Keratinocyte (primary cell): ENCODE measurements at regions not wholly inside any gene's neighbourhood (a gene's known extent, or its start where the extent isn't known, plus 50 kb on each side); places are given as distances from the start of the nearest gene placed in this dataset.

ENCODE experiments used
- DNase-seq: peaks from one replicate; pipeline ENCODE4 v3.0.0-alpha.2; 2011; ENCODE audit warnings: low read depth, missing footprints, low spot score
- FAIRE-seq: peaks from 2 replicates; lab custom pipeline; 2011; peaks lifted over from hg19 to GRCh38; lab: Jason Lieb, UNC
- H2AFZ ChIP-seq: 2 replicates; pipeline ENCODE4 v1.6.0; 2012; ENCODE audit warnings: low read length, control low read depth, inconsistent platforms; ENCODE audit not compliant: control insufficient read depth
- H3K27ac ChIP-seq: 2 replicates; pipeline ENCODE4 v1.5.1; 2011; ENCODE audit warnings: low read length; ENCODE audit not compliant: control insufficient read depth, insufficient read depth
- H3K27me3 ChIP-seq: 3 replicates; pipeline ENCODE4 v1.6.0; 2011; ENCODE audit warnings: low read length; ENCODE audit not compliant: control insufficient read depth, insufficient read depth; ENCODE audit errors: extremely low read depth
- H3K36me3 ChIP-seq, 2 experiments: 2 replicates in 1 of 2; 3 replicates in 1 of 2; pipeline ENCODE4 v1.5.1; 2011; ENCODE audit warnings: low read length in 2 of 2, mild to moderate bottlenecking in 1 of 2; ENCODE audit not compliant: control insufficient read depth in 2 of 2, insufficient read depth in 2 of 2; ENCODE audit errors: extremely low read depth in 1 of 2
- H3K4me1 ChIP-seq: 3 replicates; pipeline ENCODE4 v1.5.1; 2011; ENCODE audit warnings: low read length; ENCODE audit not compliant: control insufficient read depth, insufficient read depth; ENCODE audit errors: extremely low read depth
- H3K4me2 ChIP-seq: 3 replicates; pipeline ENCODE4 v1.6.0; 2011; ENCODE audit warnings: low read depth, low read length; ENCODE audit not compliant: control insufficient read depth, insufficient read depth; ENCODE audit errors: extremely low read depth
- H3K4me3 ChIP-seq, 3 experiments: fragments of 200-600 bp in 1 of 3; sonication (generic) in 1 of 3; 2 replicates in 2 of 3; 3 replicates in 1 of 3; pipeline ENCODE4 v1.5.1; 2011 to 2016; ENCODE audit warnings: low read length in 3 of 3, mild to moderate bottlenecking in 3 of 3, control low read depth in 2 of 3, inconsistent platforms in 1 of 3, low read depth in 1 of 3, mixed read lengths in 1 of 3, mixed run types in 1 of 3, moderate library complexity in 1 of 3; ENCODE audit not compliant: control insufficient read depth in 2 of 3, insufficient read depth in 2 of 3; ENCODE audit errors: extremely low read depth in 1 of 3
- H3K79me2 ChIP-seq: 2 replicates; pipeline ENCODE4 v1.6.0; 2012; ENCODE audit warnings: low read length; ENCODE audit not compliant: control insufficient read depth, insufficient read depth
- H3K9ac ChIP-seq: 3 replicates; pipeline ENCODE4 v1.6.0; 2011; ENCODE audit warnings: low read length; ENCODE audit not compliant: control insufficient read depth, insufficient read depth; ENCODE audit errors: extremely low read depth
- H3K9me1 ChIP-seq: 3 replicates; pipeline ENCODE4 v1.6.0; 2011; ENCODE audit warnings: low read length; ENCODE audit not compliant: control insufficient read depth, insufficient read depth; ENCODE audit errors: extremely low read depth
- H3K9me3 ChIP-seq: 2 replicates; pipeline ENCODE4 v1.5.1; 2012; ENCODE audit warnings: low read depth, low read length; ENCODE audit not compliant: control insufficient read depth
- H4K20me1 ChIP-seq: 3 replicates; pipeline ENCODE4 v1.6.0; 2011; ENCODE audit warnings: low read length; ENCODE audit not compliant: control insufficient read depth, insufficient read depth; ENCODE audit errors: extremely low read depth
- EZH2 ChIP-seq: IDR thresholded peaks from one replicate; pipeline ENCODE4 v1.6.1; 2012; ENCODE audit warnings: inconsistent platforms, mild to moderate bottlenecking, low read length, moderate library complexity
- dilution Hi-C: fragments of 300-500 bp; cut with MboI; formaldehyde crosslinking; loops from one replicate; pipeline ENCODE4 v1.7.0; 2020; ENCODE audit warnings: low sequenced_read_pairs; ENCODE audit not compliant: extremely low pct_ligation_motif_present
- TF ChIP-seq, protein P1 (sequence below), 3 experiments: IDR thresholded peaks in 1 of 3; conservative IDR thresholded peaks in 1 of 3; optimal IDR thresholded peaks in 1 of 3; 2 replicates in 2 of 3; 3 replicates in 1 of 3; pipeline versions ENCODE3 to v1.5.1; 2011; ENCODE audit warnings: low read length in 3 of 3, mild to moderate bottlenecking in 3 of 3, moderate library complexity in 2 of 3, control low read depth in 1 of 3, inconsistent platforms in 1 of 3; ENCODE audit not compliant: insufficient read depth in 2 of 3; ENCODE audit errors: extremely low read depth in 1 of 3

DNA sequence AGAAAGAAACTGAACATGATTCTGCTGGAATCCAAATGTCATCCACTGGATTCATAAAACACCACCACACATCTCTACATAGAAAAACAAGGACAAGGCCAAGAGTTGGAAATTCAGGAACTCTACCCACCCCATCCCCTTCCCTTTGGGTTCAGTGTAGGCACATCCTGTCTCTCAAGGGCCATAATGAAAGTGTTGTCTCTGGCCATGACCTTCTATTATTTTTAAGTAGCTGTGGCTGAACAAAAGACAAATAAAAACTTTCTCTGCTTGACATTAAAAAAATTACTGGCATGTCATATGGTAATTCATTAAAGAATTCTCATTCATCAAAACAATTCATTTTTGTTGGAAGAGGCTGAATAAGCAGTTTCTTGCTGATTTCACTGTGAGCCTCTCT is 54.9 kb upstream of the ZBTB18 start:
- Histone ChIP-seq H2AFZ (no peak overlapping the region), H3K4me2 (no peak overlapping the region), H3K9ac (no peak overlapping the region), H3K9me1 (no peaks in the 10 kb centered on the region), H3K36me3 (no peaks in the 10 kb centered on the region), H3K4me1 (no peaks in the 10 kb centered on the region), H3K27ac (no peak overlapping the region), H3K27me3 (no peaks in the 10 kb centered on the region), H3K9me3 (no peaks in the 10 kb centered on the region), H4K20me1 (no peaks in the 10 kb centered on the region), H3K4me3 (no peak overlapping the region), H3K79me2 (no peaks in the 10 kb centered on the region)
- dilution Hi-C loops: no loop called here
- no peak for TF ChIP-seq EZH2
- TF ChIP-seq, protein P1, sequence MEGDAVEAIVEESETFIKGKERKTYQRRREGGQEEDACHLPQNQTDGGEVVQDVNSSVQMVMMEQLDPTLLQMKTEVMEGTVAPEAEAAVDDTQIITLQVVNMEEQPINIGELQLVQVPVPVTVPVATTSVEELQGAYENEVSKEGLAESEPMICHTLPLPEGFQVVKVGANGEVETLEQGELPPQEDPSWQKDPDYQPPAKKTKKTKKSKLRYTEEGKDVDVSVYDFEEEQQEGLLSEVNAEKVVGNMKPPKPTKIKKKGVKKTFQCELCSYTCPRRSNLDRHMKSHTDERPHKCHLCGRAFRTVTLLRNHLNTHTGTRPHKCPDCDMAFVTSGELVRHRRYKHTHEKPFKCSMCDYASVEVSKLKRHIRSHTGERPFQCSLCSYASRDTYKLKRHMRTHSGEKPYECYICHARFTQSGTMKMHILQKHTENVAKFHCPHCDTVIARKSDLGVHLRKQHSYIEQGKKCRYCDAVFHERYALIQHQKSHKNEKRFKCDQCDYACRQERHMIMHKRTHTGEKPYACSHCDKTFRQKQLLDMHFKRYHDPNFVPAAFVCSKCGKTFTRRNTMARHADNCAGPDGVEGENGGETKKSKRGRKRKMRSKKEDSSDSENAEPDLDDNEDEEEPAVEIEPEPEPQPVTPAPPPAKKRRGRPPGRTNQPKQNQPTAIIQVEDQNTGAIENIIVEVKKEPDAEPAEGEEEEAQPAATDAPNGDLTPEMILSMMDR (optimal IDR thresholded peaks at IDR 0.05 in 1 of 3, IDR thresholded peaks at IDR 0.05 in 1 of 3, conservative IDR thresholded peaks at IDR 0.05 in 1 of 3; ENCODE audit: extremely low read depth in 1 of 3, insufficient read depth in 2 of 3, low read length in 3 of 3): no peak
- FAIRE-seq (no peak), DNase-seq (no peak)

DNA sequence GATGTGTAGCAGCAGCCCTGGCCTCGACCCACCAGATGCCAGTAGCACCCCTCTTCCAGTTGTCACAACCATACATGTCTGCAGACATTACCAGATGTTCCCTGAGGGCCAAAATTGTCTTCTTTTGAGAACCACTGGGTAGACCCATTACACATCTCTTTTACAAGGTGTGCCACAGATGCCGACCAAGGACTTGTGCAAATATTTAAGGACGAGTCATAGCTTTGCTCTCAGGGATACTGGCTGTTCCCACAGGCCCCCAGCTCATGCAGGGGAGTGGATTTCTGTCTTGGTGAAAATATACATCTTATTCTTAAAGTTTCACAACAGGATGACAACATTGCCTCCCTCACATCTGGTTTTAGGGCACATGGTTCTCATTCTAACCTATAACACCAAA is 59.4 kb upstream of the ZBTB18 start:
- FAIRE-seq: no peak
- TF ChIP-seq EZH2: no peak
- TF ChIP-seq, protein P1 (optimal IDR thresholded peaks at IDR 0.05 in 1 of 3, IDR thresholded peaks at IDR 0.05 in 1 of 3, conservative IDR thresholded peaks at IDR 0.05 in 1 of 3; ENCODE audit: extremely low read depth in 1 of 3, insufficient read depth in 2 of 3, low read length in 3 of 3): no peak
- H3K79me2 ChIP-seq: no peaks in the 10 kb centered on the region
- no peak overlapping the region for H3K4me3 ChIP-seq
- H4K20me1 ChIP-seq: no peaks in the 10 kb centered on the region
- H3K4me1 ChIP-seq: no peaks in the 10 kb centered on the region
- H2AFZ ChIP-seq: no peak overlapping the region
- H3K36me3 ChIP-seq: no peaks in the 10 kb centered on the region
- no peak overlapping the region for H3K9ac ChIP-seq
- no peak overlapping the region for H3K27ac ChIP-seq
- no peaks in the 10 kb centered on the region for H3K27me3 ChIP-seq
- H3K9me1 ChIP-seq: no peaks in the 10 kb centered on the region
- no peaks in the 10 kb centered on the region for H3K9me3 ChIP-seq
- dilution Hi-C loops: no loop called here
- DNase-seq: no peak
- no peak overlapping the region for H3K4me2 ChIP-seq
